ENCODE measurements at regions not wholly inside any gene's neighbourhood (a gene's known extent, or its start where the extent isn't known, plus 50 kb on each side); places are given as distances from the start of the nearest gene placed in this dataset.
"Not testable (repeated sequence)": the region's sequence is repeated elsewhere in the genome, so short reads cannot be mapped to it uniquely, and the experiment has no call there.

DNA sequence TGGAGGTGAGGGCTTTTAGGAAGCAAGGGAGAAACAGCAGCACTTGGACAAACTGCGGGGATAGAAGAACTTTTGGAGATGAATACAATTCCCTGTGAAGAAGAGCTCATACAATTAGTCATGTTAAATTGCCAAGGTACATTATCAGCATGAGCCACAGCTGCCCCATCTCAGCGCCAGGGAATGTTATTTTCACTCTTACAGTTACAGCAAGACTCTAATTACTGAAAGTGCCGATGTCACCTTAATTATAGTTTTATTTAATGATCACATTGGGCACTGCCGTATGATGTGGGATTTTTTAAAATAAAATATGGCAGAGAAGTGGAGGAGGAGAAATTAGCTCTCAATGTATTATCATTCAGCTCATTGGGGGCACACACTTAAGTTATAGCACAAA, 144.8 kb upstream of the MON1B start:
- Histone ChIP-seq H3K4me1 (ENCODE audit: control insufficient read depth, insufficient read depth, low read length) (no peaks in the 10 kb centered on the region), H3K36me3 (ENCODE audit: control insufficient read depth, insufficient read depth, low read length) (no peaks in the 10 kb centered on the region), H3K27ac (ENCODE audit: low read depth, low read length) (no peak overlapping the region), H3K9me3 (ENCODE audit: control insufficient read depth, low read length) (no peaks in the 10 kb centered on the region), H3K27me3 (ENCODE audit: control insufficient read depth, insufficient read depth, low read length, poor library complexity, severe bottlenecking) (no peaks in the 10 kb centered on the region), H3K9ac (ENCODE audit: extremely low read depth, low read length, poor library complexity, severe bottlenecking) (no peak overlapping the region), H3K4me3 (ENCODE audit: low read length) (no peak overlapping the region)
- Mint-ChIP-seq H3K4me3 (no peak overlapping the region), H3K27me3 (ENCODE audit: insufficient read depth) (no peaks in the 10 kb centered on the region), H3K9me3 (no peaks in the 10 kb centered on the region), H3K27ac (no peak overlapping the region), H3K4me1 (no peaks in the 10 kb centered on the region), H3K36me3 (ENCODE audit: low read depth) (no peaks in the 10 kb centered on the region)
- 83 to 92% methylated on average over 1 to 4 of the region's 4 CpGs for WGBS, 2 experiments (ENCODE audit: insufficient coverage in 1 of 2, insufficient read length in 1 of 2)
- no peak for DNase-seq
- TF ChIP-seq, protein P1, sequence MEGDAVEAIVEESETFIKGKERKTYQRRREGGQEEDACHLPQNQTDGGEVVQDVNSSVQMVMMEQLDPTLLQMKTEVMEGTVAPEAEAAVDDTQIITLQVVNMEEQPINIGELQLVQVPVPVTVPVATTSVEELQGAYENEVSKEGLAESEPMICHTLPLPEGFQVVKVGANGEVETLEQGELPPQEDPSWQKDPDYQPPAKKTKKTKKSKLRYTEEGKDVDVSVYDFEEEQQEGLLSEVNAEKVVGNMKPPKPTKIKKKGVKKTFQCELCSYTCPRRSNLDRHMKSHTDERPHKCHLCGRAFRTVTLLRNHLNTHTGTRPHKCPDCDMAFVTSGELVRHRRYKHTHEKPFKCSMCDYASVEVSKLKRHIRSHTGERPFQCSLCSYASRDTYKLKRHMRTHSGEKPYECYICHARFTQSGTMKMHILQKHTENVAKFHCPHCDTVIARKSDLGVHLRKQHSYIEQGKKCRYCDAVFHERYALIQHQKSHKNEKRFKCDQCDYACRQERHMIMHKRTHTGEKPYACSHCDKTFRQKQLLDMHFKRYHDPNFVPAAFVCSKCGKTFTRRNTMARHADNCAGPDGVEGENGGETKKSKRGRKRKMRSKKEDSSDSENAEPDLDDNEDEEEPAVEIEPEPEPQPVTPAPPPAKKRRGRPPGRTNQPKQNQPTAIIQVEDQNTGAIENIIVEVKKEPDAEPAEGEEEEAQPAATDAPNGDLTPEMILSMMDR (conservative IDR thresholded peaks at IDR 0.05): no peak

DNA sequence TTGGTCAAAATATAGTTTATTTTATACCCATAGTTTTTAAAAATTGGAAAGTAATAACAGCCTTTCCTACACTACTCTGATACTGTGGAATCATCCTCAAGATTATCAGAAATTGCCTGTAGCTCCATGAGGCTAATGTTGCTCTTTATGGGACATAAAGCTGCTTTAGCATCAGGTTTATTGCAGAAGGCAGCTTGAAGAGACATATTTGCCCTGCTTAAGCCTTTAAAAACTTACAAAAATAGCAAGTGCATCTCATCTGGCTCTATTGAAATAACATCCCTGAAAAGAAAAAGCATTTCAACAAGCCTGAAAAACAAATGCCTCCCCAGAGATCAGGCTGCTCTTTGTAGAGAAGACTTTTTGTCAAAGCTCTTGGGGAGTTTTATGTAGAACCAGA, 142.9 kb upstream of the MON1B start:
- Histone ChIP-seq H3K4me1 (ENCODE audit: control insufficient read depth, insufficient read depth, low read length) (no peaks in the 10 kb centered on the region), H3K4me3 (ENCODE audit: low read length) (no peak overlapping the region), H3K9ac (ENCODE audit: extremely low read depth, low read length, poor library complexity, severe bottlenecking) (no peak overlapping the region), H3K27ac (ENCODE audit: low read depth, low read length) (no peak overlapping the region), H3K36me3 (ENCODE audit: control insufficient read depth, insufficient read depth, low read length) (no peaks in the 10 kb centered on the region), H3K27me3 (ENCODE audit: control insufficient read depth, insufficient read depth, low read length, poor library complexity, severe bottlenecking) (no peaks in the 10 kb centered on the region), H3K9me3 (ENCODE audit: control insufficient read depth, low read length) (no peaks in the 10 kb centered on the region)
- Mint-ChIP-seq H3K4me1 (no peaks in the 10 kb centered on the region), H3K4me3 (no peak overlapping the region), H3K27me3 (ENCODE audit: insufficient read depth) (no peaks in the 10 kb centered on the region), H3K9me3 (no peaks in the 10 kb centered on the region), H3K27ac (no peak overlapping the region), H3K36me3 (ENCODE audit: low read depth) (no peaks in the 10 kb centered on the region)
- no peak for DNase-seq
- TF ChIP-seq, protein P1 (conservative IDR thresholded peaks at IDR 0.05): no peak

DNA sequence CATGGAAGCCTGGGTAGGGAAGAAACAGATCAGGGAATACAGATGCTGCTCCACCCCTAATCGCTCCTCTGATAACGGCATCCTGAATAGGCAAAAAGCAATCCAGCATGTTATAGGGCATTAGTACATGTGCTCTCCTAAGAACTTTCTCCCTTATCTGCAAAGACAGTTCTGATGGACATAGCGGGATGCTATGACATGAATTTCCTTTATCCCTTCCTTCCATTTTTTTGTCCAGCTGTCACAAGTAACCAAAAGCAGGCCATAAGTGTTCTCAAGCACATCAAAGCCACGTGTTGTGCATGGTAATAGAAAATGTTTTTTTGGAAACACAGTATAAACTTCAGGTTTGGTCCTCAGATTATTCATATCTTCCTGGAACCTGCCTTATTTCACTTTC, 141.4 kb upstream of the MON1B start:
- Histone ChIP-seq H3K36me3 (ENCODE audit: control insufficient read depth, insufficient read depth, low read length) (no peaks in the 10 kb centered on the region), H3K4me3 (ENCODE audit: low read length) (no peak overlapping the region), H3K27ac (ENCODE audit: low read depth, low read length) (no peak overlapping the region), H3K9ac (ENCODE audit: extremely low read depth, low read length, poor library complexity, severe bottlenecking) (no peak overlapping the region), H3K27me3 (ENCODE audit: control insufficient read depth, insufficient read depth, low read length, poor library complexity, severe bottlenecking) (no peaks in the 10 kb centered on the region), H3K9me3 (ENCODE audit: control insufficient read depth, low read length) (no peaks in the 10 kb centered on the region), H3K4me1 (ENCODE audit: control insufficient read depth, insufficient read depth, low read length) (no peaks in the 10 kb centered on the region)
- no peak overlapping the region for H3K4me3 Mint-ChIP-seq
- no peaks in the 10 kb centered on the region for H3K36me3 Mint-ChIP-seq (ENCODE audit: low read depth)
- no peaks in the 10 kb centered on the region for H3K9me3 Mint-ChIP-seq
- TF ChIP-seq, protein P1 (conservative IDR thresholded peaks at IDR 0.05): no peak
- no peaks in the 10 kb centered on the region for H3K27me3 Mint-ChIP-seq (ENCODE audit: insufficient read depth)
- DNase-seq: no peak
- no peak overlapping the region for H3K27ac Mint-ChIP-seq
- 80 to 94% methylated on average over 1 to 4 of the region's 4 CpGs for WGBS, 2 experiments (ENCODE audit: insufficient coverage in 1 of 2, insufficient read length in 1 of 2)
- no peaks in the 10 kb centered on the region for H3K4me1 Mint-ChIP-seq

DNA sequence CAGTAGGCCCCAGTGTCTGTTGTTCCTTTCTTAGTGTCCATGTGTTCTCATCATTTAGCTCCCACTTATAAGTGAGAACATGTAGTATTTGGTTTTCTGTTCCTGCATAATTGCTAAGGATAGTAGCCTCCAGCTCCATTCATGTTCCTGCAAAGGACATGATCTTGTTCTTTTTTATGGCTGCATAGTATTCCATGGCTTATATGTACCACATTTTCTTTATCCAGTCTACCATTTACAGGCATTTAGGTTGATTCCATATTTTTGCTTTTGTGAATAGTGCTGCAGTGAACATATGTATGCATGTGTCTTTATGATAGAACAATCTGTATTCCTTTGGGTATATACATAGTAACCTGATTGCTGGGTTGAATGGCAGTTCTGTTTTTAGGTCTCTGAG, 134.4 kb upstream of the MON1B start:
- DNase-seq; H3K9me3 ChIP-seq (ENCODE audit: control insufficient read depth, low read length); H3K9me3 Mint-ChIP-seq; H3K36me3 Mint-ChIP-seq (ENCODE audit: low read depth); H3K4me3 ChIP-seq (ENCODE audit: low read length); H3K4me3 Mint-ChIP-seq; H3K27me3 Mint-ChIP-seq (ENCODE audit: insufficient read depth); H3K36me3 ChIP-seq (ENCODE audit: control insufficient read depth, insufficient read depth, low read length); H3K27ac Mint-ChIP-seq; H3K27me3 ChIP-seq (ENCODE audit: control insufficient read depth, insufficient read depth, low read length, poor library complexity, severe bottlenecking); H3K27ac ChIP-seq (ENCODE audit: low read depth, low read length); H3K9ac ChIP-seq (ENCODE audit: extremely low read depth, low read length, poor library complexity, severe bottlenecking); H3K4me1 ChIP-seq (ENCODE audit: control insufficient read depth, insufficient read depth, low read length): not testable (repeated sequence)
- H3K4me1 Mint-ChIP-seq: peaks cover 15% of the 10 kb centered on the region
